HG03159 (cell line): ENCODE measurements at regions not wholly inside any gene's neighbourhood (a gene's known extent, or its start where the extent isn't known, plus 50 kb on each side); places are given as distances from the start of the nearest gene placed in this dataset.
"Not testable (repeated sequence)": the region's sequence is repeated elsewhere in the genome, so short reads cannot be mapped to it uniquely, and the experiment has no call there.

Experiments
- ATAC-seq: cut with Tn5 transposase; IDR thresholded peaks from one replicate; pipeline ENCODE4 v1.9.1; 2021; ENCODE audit warnings: mild to moderate bottlenecking, moderate library complexity; ENCODE audit not compliant: unreplicated experiment

- no peak for ATAC-seq
Observed at GRCh38 chr7:51973939-51974338, 657.3 kb upstream of the COBL start.

GRCh38 chr7:51973071-51973470, 656.5 kb upstream of the COBL start:
- no peak for ATAC-seq

DNA sequence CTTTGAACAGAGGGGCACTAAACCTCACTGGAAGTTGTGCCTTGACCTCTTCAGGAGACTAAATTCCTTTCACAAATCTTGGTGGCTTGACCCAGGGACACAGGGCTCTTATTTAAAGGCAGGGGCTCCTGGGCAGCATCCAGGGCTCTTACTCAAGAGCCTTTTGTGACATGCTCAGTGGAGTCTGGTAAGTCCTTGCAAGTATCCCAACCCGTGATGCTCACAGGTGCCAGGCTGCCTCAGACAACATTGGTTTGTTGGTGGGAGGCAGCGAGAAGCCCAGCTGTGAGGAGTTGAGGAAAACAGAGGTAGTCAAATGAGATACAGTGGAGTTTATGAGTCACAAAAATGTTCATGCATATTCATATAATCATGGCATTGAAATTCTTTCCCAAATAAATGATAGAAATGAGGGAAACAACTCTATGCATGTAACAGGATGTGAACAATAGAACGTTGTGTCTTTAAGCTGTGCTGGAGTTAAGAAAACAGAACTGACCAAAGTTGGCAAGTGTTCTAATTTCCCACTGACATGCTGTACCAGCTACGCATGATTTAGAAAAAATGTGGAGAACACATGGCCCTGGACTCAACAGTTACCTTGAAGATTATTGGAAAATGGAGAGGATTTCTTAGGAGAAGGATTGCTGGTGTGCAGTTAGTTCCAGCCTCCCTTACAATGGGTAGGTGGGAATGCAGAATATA, 654.5 kb upstream of the COBL start:
- no peak for ATAC-seq

- no peak for ATAC-seq
Observed at GRCh38 chr7:51968461-51968860, 651.9 kb upstream of the COBL start.

DNA sequence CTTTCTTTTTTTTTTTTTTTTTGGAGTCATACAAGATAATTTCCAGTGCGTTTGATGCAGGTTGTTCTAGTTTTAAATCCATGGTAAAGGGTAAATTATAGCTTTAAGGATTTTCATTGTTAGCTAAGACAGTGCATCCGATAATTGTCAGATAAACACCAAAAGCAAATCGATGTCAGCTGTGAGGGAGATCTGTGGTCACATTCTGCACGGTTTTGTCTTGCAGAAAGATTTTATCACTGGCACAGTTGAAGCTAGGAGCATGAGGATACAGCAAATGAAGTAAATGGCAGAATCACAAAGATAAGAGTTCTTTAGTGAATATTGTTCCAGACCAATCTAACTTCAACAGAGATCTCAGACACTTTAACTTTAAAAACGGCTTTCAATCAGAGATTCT, 648.8 kb upstream of the COBL start:
- ATAC-seq, result no peak

DNA sequence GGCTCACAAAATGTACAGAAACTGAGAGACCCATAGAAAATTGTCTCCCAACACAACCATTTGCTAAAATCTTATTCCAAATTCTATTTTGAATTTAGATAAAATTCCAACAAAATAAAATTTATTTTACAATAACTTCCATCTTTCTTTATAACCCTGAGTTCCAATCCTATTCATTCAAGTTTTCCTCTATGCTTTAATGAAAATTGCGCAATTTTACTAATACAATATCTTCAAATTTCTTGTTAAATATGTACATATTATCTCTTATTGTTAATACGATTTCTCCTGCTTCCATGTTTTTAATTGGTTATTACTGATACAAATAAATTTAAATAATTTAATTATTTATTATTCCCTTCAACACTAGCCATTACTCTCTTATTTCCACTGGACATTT, 645.2 kb upstream of the COBL start:
- ATAC-seq, result no peak

DNA sequence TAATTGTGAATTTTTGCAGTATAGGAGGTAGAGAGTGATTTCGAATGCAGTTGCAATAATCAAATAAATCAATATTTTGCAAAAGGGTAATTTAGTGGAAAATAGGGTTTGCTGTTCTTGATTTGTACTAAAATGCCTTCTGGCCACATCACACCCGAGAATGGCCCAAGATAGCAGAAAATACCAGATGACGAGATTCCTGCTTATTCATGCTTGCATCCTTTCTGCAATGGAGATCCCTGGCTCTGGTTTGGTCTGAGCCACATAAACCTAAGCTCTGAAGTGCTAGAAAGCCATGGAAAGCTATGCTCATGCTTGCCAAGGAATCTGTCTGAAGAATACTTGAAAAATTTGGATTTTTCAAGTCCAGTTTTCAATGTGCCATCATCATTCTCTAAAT, 634.2 kb upstream of the COBL start:
- no peak for ATAC-seq

GRCh38 chr7:51949726-51950644, 633.4 kb upstream of the COBL start:
- no peak for ATAC-seq

GRCh38 chr7:51930834-51931233, 614.2 kb upstream of the COBL start:
- no peak for ATAC-seq

GRCh38 chr7:51929818-51930217, 613.2 kb upstream of the COBL start:
- no peak for ATAC-seq

DNA sequence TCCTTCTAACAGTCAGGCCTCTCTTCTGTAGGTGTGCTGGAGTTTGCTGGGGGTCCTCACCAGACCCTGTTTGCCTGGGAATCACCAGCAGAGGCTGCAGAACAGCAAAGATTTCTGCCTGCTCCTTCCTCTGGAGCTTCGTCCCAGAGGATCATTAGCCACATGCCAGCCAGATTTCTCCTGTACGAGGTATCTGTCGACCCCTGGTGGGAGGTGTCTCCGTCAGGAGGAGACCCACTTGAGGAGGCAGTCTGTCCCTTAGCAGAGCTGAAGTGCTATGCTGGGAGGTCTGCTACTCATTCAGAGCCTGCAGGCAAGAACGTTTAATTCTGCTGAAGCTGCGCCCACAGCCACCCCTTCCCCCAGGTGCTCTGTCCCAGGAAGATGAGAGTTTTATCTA, 611.1 kb upstream of the COBL start:
- ATAC-seq, result no peak

DNA sequence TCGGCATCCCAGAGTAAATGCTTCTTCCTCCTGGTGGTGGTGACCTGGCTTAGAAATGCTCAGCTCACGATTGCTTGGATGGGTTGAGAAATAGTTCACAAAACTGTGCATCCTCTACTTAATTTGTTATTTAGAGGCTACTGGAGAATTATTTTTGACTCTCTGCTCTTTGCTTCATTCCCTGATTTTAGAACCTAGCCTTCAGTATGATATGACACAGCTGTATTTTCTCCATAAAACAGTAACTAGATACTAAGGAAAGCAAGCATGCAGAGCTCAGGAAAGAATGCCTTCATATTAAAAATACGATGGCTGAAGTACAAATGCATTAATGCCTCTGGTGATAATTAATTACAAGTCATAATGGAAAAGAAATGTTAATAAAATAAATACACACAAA, 602.0 kb upstream of the COBL start:
- no peak for ATAC-seq

GRCh38 chr7:51901489-51901840, 584.9 kb upstream of the COBL start:
- ATAC-seq, result no peak

GRCh38 chr7:51900755-51901488, 584.3 kb upstream of the COBL start:
- not testable (repeated sequence) for ATAC-seq

DNA sequence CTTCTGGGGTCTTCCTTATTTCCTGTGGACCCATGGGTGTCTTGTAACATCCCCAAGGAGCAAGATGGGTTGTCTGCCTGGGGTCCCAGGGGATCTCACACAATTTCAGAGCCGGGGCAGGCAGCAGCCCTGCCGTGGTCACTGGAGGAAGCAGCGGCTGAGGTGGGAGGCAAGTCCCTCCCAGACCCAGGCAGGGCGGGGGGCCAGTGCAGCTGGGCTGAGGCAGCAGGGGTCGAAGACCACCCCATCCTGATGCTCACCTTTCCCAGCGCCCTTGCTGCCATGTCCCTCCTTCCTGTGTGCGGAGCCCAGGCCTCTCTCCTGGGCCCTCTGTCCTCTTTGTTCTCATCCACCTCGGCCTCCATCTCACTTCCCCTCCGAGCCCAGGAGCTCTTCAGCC, 583.0 kb upstream of the COBL start:
- ATAC-seq, result no peak

- ATAC-seq, result no peak
Observed at GRCh38 chr7:51882412-51882811, 565.8 kb upstream of the COBL start.

GRCh38 chr7:51881309-51881708, 564.7 kb upstream of the COBL start:
- no peak for ATAC-seq

DNA sequence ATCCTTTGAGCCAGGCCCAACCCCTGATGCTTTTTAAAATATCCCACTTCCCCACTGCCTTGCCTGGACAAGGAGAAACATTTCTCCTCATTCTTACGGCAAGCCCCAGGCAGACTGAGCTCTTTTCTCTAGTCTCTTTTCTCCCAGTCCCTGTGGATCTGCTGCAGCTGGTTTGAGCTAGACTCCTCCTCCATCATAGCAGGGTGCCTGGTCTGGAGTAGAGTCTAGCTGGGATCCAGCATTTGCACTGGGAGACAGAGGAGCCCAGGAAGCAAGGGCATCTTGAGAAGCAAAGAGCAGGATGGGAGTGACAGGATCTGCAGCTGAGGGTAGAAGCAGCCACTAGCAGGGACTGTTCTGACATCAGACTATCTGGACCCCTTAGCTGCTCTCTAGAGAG, 562.3 kb upstream of the COBL start:
- ATAC-seq, result no peak

- ATAC-seq, result no peak
Observed at GRCh38 chr7:51869452-51869851, 552.8 kb upstream of the COBL start.

- no peak for ATAC-seq
Observed at GRCh38 chr7:51867117-51867516, 550.5 kb upstream of the COBL start.

- no peak for ATAC-seq
Observed at GRCh38 chr7:51860305-51860704, 543.7 kb upstream of the COBL start.

- no peak for ATAC-seq
Observed at GRCh38 chr7:51850126-51850525, 533.5 kb upstream of the COBL start.
